Head of caudate nucleus (tissue), 42 donors: ENCODE measurements at regions not wholly inside any gene's neighbourhood (a gene's known extent, or its start where the extent isn't known, plus 50 kb on each side); places are given as distances from the start of the nearest gene placed in this dataset.

ENCODE experiments used
- DNase-seq, 42 donors: peaks; one replicate each; pipeline versions ENCODE4 v3.0.0 to v3.0.0-alpha.2; 2020 to 2021; ENCODE audit warnings: mixed read lengths in 7 of 42
- intact Hi-C: fragments of 100-400 bp; cut with DNase I; formaldehyde crosslinking; loops from one replicate; pipeline ENCODE4 v1.15.0; 2022

DNA sequence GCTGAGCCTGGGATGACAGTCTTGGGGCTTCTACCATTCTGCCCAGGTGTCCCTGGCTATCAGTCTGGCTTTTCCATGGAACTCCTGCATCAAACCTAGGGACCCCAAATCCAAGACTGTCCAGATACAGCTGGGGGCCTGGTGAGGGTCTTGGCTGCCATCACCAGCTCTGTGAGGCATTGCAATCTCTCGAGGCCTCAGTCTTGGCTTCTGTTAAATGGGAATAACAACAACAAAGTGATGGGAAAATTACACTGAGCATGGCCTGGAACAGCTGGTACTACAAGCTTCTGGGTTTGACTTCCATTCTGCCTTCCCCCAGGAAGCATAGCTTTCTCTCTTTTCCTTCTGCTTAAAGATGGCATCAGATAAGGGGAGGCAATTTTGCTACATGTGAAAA lies 50.0 kb upstream of the LCTL start:
- intact Hi-C loops, result loop anchor here (10.0 kb wide), 2 partner anchors 89 to 159 kb away; partner anchors contain the start of gene SMAD6
- DNase-seq, result no peak

DNA sequence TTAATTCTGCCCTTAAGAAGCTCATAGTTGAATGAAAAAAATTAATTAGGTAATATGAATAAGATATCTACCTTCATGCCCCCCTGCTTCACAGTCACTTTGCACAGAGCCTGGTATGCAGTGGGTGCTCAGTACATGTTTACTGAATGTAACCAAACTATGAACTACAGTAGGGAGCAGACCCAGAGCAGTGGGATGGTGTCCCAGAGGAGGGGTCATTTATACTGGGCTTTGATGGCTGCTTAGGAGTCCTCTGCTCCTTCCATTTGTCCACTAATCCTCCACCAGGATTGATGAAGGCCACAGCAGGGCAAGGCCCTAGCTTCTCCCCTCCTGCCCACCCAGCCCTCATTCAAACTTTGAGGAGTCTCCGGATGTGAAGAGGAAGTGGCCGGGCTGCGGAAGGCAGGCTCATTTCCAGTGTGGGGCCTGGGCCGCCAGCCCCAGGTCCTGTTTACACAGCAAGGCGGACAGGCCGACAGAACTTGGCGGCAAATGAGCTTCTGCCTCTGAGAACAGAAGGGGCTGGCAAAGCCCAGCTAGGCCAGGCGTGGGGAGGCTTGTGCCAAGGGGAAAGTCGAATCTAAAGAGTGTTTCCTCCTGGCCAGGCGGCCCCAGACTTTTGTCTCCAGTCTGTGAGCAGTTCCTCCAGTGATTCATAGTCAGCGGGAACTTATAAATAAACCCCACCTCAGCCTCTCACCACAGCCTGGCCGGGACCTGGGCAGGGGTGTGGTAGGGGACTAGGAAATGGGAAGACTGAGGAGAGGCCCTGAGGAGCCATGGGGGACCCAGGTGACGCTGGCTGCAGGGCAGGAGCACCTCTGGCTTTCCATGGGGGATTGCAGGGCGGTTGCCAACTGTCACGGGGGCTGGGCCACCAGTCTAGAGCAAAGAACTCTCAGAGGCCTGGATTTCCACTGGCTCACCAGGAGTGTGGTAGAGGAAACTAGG lies 51.6 kb upstream of the LCTL start:
- DNase-seq, result peak; percentile 14 to 88 (median 63)
- intact Hi-C loops, result loop anchor here (10.0 kb wide), 2 partner anchors 87 to 157 kb away; partner anchors contain the start of gene SMAD6

GRCh38 chr15:66619152-66619903 lies 53.5 kb upstream of the LCTL start:
- intact Hi-C loops, result loop anchor here (10.0 kb wide), 2 partner anchors 85 to 155 kb away; partner anchors contain the start of gene SMAD6
- DNase-seq, result peak; percentile 33 to 82 (median 62)

DNA sequence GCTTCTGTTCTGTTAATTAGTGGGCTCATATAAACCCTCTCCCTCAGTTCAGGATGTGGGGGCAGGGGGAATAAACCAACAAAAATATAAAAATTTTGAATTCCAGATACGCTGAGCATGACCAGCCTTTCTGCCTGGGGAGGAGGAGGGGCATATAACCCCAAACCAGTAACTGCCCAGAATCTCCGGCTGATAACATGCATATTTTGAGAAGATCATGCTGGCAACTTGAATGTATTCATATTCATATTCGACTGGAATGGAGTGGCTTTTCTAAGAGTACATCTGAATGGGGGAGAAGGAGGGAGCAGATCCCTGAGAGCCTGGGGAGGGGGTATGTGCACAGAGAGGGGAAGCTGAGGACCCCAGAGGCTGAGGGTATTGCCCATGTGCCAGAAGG lies 54.5 kb upstream of the LCTL start:
- intact Hi-C loops, result no loop called here
- DNase-seq, result no peak

- intact Hi-C loops, result no loop called here
- DNase-seq, result no peak
Observed at GRCh38 chr15:66620744-66621344, 55.0 kb upstream of the LCTL start.

DNA sequence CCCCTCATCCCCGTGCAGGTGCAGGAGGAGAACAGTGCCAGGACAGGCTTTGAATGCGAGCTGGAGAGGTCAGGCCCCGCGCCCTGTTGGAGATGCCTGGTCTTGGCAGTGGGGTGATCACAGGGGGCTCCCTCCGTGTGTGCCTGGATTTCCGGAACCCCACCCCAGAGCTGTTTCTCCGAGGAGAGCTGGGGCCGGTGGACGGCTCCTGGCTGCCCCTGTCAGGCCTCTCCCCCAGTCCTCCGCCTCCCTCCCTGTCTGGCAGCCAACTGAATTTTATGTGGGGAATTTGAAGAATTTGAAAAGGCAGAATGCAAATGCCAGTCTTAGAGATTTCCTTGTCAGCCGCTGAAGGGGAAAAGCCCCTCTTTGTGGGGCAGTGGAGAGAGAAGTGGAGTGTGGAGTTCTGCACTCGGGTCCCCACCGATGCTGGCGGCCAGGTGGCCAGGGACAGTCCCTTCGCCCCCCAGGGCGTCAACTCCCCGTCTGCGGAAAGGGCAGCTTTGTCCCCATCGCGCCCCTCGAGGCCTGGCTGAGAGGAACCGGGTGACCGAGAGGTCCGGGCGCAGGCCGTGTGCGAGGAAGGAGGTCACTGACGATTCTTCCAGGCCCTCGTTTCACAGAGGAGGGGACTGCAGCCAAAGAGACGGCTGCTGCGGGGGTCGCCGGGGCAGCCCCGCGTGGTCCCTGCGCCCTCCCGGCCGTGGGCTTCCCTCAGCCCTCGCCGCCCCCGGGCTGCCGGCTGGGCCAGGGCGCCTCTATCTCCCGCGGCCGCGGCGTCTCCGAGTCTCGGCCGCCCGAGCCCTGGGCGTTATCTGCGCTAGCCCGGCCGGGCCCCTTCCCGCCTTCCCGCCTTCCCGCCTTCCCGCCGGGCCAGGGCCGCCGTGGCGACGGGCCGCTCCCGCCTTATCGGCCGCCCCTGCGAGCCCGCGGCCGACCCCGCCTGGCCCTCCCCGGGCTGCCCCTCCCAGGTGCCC lies 56.0 kb upstream of the LCTL start:
- DNase-seq, result no peak
- intact Hi-C loops, result no loop called here

DNA sequence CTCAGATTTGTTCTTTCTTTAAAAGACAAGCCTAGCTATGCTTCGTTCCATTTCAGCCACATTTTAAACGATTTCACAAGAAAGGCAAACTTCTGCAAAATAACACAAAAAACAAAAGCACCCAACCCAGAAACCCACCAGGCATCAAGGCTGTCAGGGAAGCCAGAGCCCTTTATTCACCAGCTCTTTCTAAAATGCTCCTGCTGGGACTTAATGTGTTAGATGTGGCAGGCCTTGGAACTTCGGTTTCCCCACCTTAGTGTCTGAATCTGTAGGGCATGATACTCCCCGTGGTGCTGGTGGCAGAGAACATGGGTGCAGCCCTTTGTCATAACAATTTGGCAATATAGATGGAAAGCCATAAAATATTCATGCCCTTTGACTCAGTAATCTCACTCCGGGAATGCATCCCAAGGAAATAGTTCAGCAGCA lies 56.8 kb upstream of the LCTL start:
- intact Hi-C loops, result no loop called here
- DNase-seq, result no peak

DNA sequence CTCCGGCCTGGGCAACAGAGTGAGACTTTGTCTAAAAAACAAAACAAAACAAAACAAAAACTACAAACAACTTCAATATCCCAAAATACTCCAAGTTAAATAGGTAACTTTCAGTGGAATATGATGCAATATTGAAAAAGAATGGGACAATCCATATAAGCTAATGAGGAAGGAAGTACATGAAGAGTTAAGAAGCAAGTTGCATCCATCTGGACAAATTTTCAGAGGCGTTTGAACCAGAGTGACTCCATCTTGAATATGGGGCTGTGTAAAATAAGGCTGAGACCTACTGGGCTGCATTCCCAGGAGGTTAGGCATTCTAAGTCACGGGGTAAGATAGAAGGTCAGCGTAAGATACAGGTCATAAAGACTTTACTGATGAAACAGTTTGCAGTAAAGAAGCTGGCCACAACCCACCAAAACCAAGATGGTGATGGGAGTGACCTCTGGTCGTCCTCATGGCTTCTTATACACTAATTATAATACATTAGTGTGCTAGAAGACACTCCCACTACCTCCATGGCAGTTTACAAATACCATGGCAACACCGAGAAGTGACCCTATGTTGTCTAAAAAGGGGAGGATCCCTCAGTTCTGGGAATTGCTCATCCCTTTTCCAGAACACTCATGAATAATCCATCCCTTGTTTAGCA lies 58.1 kb upstream of the LCTL start:
- DNase-seq, result no peak
- intact Hi-C loops, result no loop called here

GRCh38 chr15:66625531-66625930 lies 59.7 kb upstream of the LCTL start:
- DNase-seq, result no peak
- intact Hi-C loops, result no loop called here

DNA sequence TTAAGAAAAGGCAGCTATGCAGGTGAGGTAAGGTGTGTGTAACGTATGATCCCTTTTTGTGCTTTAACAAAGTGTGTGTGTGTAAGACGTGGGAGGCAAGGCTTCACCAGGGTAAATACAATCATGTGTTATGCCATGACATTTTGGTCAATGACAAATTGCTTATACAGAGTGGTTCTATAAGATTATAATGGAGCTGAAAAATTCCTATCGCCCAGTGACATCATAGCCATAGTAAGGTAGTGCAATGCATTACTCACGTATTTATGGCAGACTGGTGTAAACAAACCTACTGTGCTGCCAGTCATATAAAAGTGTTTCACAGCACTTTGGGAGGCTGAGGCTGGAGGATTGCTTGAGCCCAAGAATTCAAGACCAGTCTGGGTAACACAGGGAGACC lies 60.2 kb upstream of the LCTL start:
- intact Hi-C loops, result no loop called here
- no peak for DNase-seq

GRCh38 chr15:66628976-66629723 lies 63.4 kb upstream of the LCTL start:
- DNase-seq, result no peak
- intact Hi-C loops, result no loop called here

DNA sequence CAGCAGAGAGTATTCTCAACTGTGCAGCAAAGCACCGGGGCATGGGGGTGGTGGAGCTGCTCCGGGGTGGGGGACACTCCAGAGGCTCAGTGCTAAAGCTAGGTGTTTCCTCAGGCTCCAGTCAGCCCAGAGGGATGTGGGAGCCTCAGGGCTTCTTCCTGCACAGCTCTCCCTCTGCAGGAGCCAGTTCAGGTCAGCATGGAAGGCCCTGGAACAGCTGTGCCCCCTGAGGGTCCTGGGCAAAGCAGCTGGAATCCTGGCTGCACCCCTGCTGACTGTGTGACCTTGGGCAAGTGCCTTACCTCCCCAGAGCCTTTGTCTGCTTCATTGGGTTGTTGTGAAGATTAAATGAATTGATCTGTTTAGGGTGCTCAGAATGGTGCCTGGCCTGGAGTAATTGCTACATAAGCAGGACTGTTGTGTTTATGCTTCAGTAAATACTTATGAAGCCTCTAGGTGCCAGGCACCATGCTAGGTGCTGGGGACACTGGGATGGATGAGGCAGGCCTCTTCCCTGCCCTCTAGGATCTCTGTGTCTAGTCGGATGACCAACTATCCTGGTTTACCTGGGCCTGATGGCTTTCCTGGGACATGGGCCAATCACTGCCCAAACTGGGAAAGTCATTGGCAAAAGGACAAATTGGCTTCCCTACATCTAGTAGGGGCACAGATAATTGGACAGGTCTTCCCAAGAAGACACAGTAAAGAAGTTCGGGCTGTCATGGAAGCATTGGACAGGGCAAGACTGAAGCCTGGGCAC lies 64.2 kb upstream of the LCTL start:
- intact Hi-C loops, result no loop called here
- DNase-seq, result no peak

DNA sequence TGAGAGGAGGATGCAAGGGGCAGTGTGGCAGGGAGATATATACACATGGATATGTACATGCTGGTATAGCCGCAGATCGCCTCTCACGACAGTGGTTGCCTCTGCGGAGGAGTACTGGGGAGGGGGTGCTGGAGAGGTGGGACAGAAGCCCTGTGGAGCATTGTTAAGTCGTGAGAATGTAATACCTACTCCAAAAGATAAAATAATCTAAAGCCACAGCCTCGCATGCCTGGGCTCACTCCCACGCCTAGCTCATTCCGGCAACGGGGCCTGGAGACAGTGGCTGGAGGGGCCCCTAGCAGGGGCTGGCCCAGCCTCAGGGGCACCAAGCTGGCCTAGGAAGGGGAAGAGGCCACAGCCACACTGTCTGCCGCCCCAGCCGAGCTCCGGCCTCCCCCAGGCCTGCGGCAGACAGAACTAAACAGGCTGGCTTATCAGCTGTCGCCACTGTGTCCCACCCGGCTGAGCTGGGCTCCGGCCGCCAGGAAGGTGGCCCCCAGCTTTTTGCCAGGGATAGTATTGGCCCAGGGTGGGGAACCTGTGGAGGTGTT lies 65.1 kb upstream of the LCTL start:
- no peak for DNase-seq
- intact Hi-C loops, result no loop called here

DNA sequence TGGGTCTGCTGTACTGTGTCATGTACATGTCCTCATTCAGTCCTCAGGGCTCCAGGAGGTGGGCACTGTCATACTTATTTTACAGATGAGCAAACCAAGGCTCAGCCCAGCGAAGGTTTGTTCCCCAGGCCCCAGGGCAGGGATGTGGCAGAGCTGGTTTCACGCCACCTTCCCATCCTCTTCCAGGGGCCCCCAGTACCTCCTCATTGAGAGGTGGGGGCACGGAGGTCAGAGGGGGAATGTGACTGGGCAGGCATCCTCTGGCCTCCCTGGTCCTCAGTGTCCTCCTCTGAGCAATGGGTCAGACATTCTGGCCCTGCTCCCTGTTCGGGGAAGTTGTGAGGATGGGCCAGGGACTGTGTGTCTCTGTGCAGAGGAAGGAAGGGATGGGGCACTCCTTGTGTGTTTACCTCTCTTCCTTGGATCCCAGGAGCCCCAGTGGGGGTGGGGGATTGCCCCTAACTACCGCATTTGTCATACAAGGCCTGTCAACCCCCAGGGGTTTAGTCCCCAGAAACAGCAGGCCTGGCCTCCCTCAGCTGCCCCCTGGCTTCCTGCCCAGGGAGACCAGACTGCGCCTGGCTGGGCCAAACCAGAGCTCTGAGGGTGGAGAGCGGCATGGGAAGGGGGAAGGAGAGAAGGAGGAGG lies 65.9 kb upstream of the LCTL start:
- intact Hi-C loops, result no loop called here
- DNase-seq, result no peak

DNA sequence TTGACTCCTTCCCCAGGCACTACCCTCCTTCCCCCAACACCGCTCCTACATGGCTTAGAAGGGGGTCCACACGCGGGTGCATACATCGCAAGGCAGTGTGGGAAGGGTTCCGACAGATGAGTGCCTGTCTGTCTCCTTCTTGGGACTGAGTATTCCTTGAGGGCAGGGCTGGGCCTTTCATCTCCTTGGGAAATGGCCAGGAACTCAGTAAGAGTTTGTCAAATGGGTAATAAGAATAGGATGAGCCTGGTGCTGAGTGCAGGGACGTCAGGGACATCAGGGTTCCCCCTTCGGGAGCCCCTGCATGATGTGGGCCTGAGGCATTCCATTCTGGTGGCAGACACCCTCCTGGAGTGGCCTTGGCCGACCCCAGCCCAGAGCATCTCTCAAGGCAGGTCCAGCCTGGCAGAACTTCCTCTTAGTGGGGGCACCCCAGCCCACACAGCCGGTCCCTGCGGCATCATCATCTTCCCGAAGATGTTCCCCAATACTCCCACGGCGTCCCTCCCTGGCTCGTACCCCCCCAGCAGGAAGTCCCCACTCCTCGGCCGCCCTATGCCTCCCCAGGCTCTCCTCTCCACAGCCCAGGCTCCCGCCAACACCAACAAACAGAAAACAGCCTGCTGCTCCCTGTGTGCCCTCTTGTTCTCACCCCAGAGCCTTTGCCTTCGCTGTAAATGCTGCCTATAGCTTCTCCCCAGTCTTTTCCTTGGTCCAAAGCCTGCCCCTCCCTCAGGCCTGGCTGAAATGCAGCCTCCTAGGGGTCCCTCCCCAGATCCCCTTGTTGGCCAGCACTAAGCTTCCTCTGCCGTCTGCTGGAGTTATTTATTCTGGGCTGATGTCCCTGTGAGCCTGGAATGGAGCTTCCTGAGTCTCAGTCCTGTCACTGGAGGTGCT lies 67.5 kb upstream of the LCTL start:
- no peak for DNase-seq
- intact Hi-C loops, result no loop called here
